ENCODE measurements at regions not wholly inside any gene's neighbourhood (a gene's known extent, or its start where the extent isn't known, plus 50 kb on each side); places are given as distances from the start of the nearest gene placed in this dataset.

- Histone ChIP-seq H3K79me2 (ENCODE audit: control insufficient read depth in 1 of 2, insufficient read depth in 2 of 2, low read length in 2 of 2) (no peaks in the 10 kb centered on the region), H3K4me2 (ENCODE audit: insufficient read depth in 1 of 2, low read depth in 2 of 2, low read length in 2 of 2) (no peak overlapping the region), H2AFZ (ENCODE audit: low read length) (no peak overlapping the region), H4K5ac (ENCODE audit: insufficient read length, low read depth, low read length) (no peak overlapping the region), H2BK12ac (ENCODE audit: low read depth, low read length) (no peak overlapping the region), H3K27me3 (replicated peaks in 1 of 4; ENCODE audit: control insufficient read depth in 3 of 4, extremely low read depth in 1 of 4, insufficient read depth in 3 of 4, low read length in 3 of 4) (no peaks in the 10 kb centered on the region), H3K18ac (ENCODE audit: extremely low read depth, low read length) (no peak overlapping the region), H2BK5ac (ENCODE audit: low read depth, low read length) (no peak overlapping the region), H4K91ac (replicated peaks; ENCODE audit: insufficient read length, low read length) (no peak overlapping the region), H3K23ac (ENCODE audit: insufficient read length) (no peak overlapping the region), H2BK15ac (ENCODE audit: low read length) (no peak overlapping the region), H3K9me3 (ENCODE audit: insufficient read depth in 2 of 2, low read depth in 1 of 2, low read length in 1 of 2) (no peaks in the 10 kb centered on the region), H3K4ac (replicated peaks; ENCODE audit: insufficient read length, low read depth, low read length) (no peak overlapping the region), H3K23me2 (ENCODE audit: low read depth, low read length) (no peaks in the 10 kb centered on the region), H4K20me1 (replicated peaks in 1 of 2; ENCODE audit: control insufficient read depth in 1 of 2, insufficient read depth in 2 of 2, low read length in 2 of 2) (no peaks in the 10 kb centered on the region), H3K4me1 (replicated peaks in 1 of 4; ENCODE audit: control insufficient read depth in 3 of 4, insufficient read depth in 4 of 4, low read length in 3 of 4) (no peaks in the 10 kb centered on the region), H3K56ac (replicated peaks; ENCODE audit: insufficient read length, low read depth, low read length) (no peak overlapping the region), H3K4me3 (ENCODE audit: extremely low read depth in 1 of 4, insufficient read depth in 2 of 4, low read depth in 3 of 4, low read length in 4 of 4) (no peak overlapping the region), H4K8ac (ENCODE audit: extremely low read depth, insufficient read depth, low read length) (no peak overlapping the region), H3K9ac (replicated peaks in 1 of 4; ENCODE audit: extremely low read depth in 1 of 4, low read depth in 3 of 4, low read length in 3 of 4) (no peak overlapping the region), H3K79me1 (ENCODE audit: low read depth, low read length) (no peaks in the 10 kb centered on the region), H2BK20ac (ENCODE audit: low read length) (no peak overlapping the region), H3K36me3 (ENCODE audit: control insufficient read depth in 2 of 4, insufficient read depth in 4 of 4, low read length in 3 of 4) (no peaks in the 10 kb centered on the region), H3K27ac (ENCODE audit: low read depth, low read length) (no peak overlapping the region), H2AK5ac (ENCODE audit: low read depth, low read length) (no peak overlapping the region), H3K14ac (ENCODE audit: insufficient read length) (no peak overlapping the region), H2BK120ac (replicated peaks; ENCODE audit: low read depth, low read length) (no peak overlapping the region)
- FAIRE-seq, result no peak
- ChIA-PET CTCF (ENCODE audit: partially characterized antibody) (interaction anchor here (1.3 kb wide), 1 partner anchor 11 kb away, joined by 3 read pairs; no protein-coding TSS in a partner anchor), POLR2A (ENCODE audit: partially characterized antibody) (no interaction called here)
- WGBS, 2 experiments (ENCODE audit: extremely low coverage in 1 of 2, insufficient coverage in 1 of 2, insufficient read length in 1 of 2, insufficient replicate concordance in 2 of 2, low coverage in 1 of 2, low lambda C conversion rate in 2 of 2, missing lambda C conversion rate in 1 of 2), result 86% methylated on average over 2 of the region's 2 CpGs; no CpG with 5 or more reads in 1 of the 2 experiments
- TF ChIP-seq GABPA (IDR thresholded peaks at IDR 0.05; ENCODE audit: borderline replicate concordance, insufficient read depth, low read length), result no peak
- TF ChIP-seq GTF2F1 (IDR thresholded peaks at IDR 0.05; ENCODE audit: borderline replicate concordance, low read depth, low read length), result no peak
- TF ChIP-seq KDM5A (IDR thresholded peaks at IDR 0.05; ENCODE audit: low read length), result no peak
- no peak for TF ChIP-seq MAFK (IDR thresholded peaks at IDR 0.05; ENCODE audit: low read depth, low read length)
- TF ChIP-seq SUZ12 (IDR thresholded peaks at IDR 0.05; ENCODE audit: low read length), result no peak
- TF ChIP-seq TAF1 (IDR thresholded peaks at IDR 0.05; ENCODE audit: low read depth, low read length), result no peak
- DNase-seq (ENCODE audit: low read depth in 1 of 2, low spot score in 2 of 2), result no peak
Observed at GRCh38 chr2:185128996-185129395, 530.7 kb downstream of the ZNF804A start.

Data from H1 (cell line).